Hepatocyte (in vitro differentiated cells): ENCODE measurements at regions not wholly inside any gene's neighbourhood (a gene's known extent, or its start where the extent isn't known, plus 50 kb on each side); places are given as distances from the start of the nearest gene placed in this dataset.

Experiments used
- DNase-seq: peaks from one replicate; pipeline ENCODE4 v3.0.0-alpha.2; 2016; ENCODE audit warnings: low spot score
- H2AFZ ChIP-seq: fragments of 200-600 bp; sonication (generic); 2 replicates; pipeline ENCODE4 v1.6.0; 2016; ENCODE audit warnings: antibody characterized with exemption, mild to moderate bottlenecking
- H3K27ac ChIP-seq: fragments of 200-600 bp; sonication (generic); 2 replicates; pipeline ENCODE4 v1.5.1; 2016; ENCODE audit warnings: mild to moderate bottlenecking
- H3K27me3 ChIP-seq: fragments of 200-600 bp; sonication (generic); 2 replicates; pipeline ENCODE4 v1.6.1; 2016
- H3K36me3 ChIP-seq: fragments of 200-600 bp; sonication (generic); replicated peaks from 2 replicates; pipeline ENCODE4 v1.5.1; 2016; ENCODE audit warnings: low read depth; ENCODE audit not compliant: insufficient read depth
- H3K4me1 ChIP-seq: fragments of 200-600 bp; sonication (generic); 2 replicates; pipeline ENCODE4 v1.5.1; 2016; ENCODE audit warnings: mild to moderate bottlenecking, moderate library complexity; ENCODE audit not compliant: insufficient read depth
- H3K4me2 ChIP-seq: fragments of 200-600 bp; sonication (generic); 2 replicates; pipeline ENCODE4 v1.6.0; 2016
- H3K4me3 ChIP-seq: fragments of 200-600 bp; sonication (generic); 2 replicates; pipeline ENCODE4 v1.5.1; 2016; ENCODE audit warnings: mild to moderate bottlenecking
- H3K79me2 ChIP-seq: fragments of 200-600 bp; sonication (generic); 2 replicates; pipeline ENCODE4 v1.6.0; 2017; ENCODE audit warnings: mild to moderate bottlenecking
- H3K9me2 ChIP-seq: fragments of 200-600 bp; sonication (generic); replicated peaks from 2 replicates; pipeline ENCODE4 v1.6.0; 2017; ENCODE audit warnings: mild to moderate bottlenecking; ENCODE audit not compliant: insufficient read depth
- H3K9me3 ChIP-seq: fragments of 200-600 bp; sonication (generic); 2 replicates; pipeline ENCODE4 v1.5.1; 2016; ENCODE audit warnings: low read depth, mild to moderate bottlenecking
- H4K20me1 ChIP-seq: fragments of 200-600 bp; sonication (generic); 2 replicates; pipeline ENCODE4 v1.6.0; 2016; ENCODE audit warnings: mild to moderate bottlenecking; ENCODE audit not compliant: insufficient read depth, poor library complexity, severe bottlenecking
- EZH2 ChIP-seq: fragments of 200-600 bp; sonication (generic); IDR thresholded peaks from 2 replicates; pipeline ENCODE4 v1.6.1; 2016; ENCODE audit warnings: antibody characterized with exemption, mild to moderate bottlenecking, borderline replicate concordance
- EZH2phosphoT487 ChIP-seq: fragments of 200-600 bp; sonication (generic); IDR thresholded peaks from one replicate; pipeline ENCODE4 v1.6.1; 2018; ENCODE audit warnings: antibody characterized with exemption, mild to moderate bottlenecking, low read depth, moderate library complexity; ENCODE audit not compliant: unreplicated experiment, severe bottlenecking
- WGBS: methylation state at CpG from one replicate; pipeline ENCODE4 v1.1.6; 2016; ENCODE audit warnings: low lambda C conversion rate; ENCODE audit errors: missing lambda C conversion rate; 5-methylcytosine and 5-hydroxymethylcytosine counted together
- TF ChIP-seq, protein P1 (sequence below): fragments of 200-600 bp; sonication (generic); IDR thresholded peaks from 2 replicates; pipeline ENCODE4 v1.5.1; 2016; ENCODE audit warnings: antibody characterized with exemption, mild to moderate bottlenecking; ENCODE audit not compliant: poor library complexity

- H3K4me2 ChIP-seq = peak overlapping the region; percentile 19
- H3K9me3 ChIP-seq = no peaks in the 10 kb centered on the region
- no peak overlapping the region for H3K4me3 ChIP-seq
- TF ChIP-seq, protein P1, sequence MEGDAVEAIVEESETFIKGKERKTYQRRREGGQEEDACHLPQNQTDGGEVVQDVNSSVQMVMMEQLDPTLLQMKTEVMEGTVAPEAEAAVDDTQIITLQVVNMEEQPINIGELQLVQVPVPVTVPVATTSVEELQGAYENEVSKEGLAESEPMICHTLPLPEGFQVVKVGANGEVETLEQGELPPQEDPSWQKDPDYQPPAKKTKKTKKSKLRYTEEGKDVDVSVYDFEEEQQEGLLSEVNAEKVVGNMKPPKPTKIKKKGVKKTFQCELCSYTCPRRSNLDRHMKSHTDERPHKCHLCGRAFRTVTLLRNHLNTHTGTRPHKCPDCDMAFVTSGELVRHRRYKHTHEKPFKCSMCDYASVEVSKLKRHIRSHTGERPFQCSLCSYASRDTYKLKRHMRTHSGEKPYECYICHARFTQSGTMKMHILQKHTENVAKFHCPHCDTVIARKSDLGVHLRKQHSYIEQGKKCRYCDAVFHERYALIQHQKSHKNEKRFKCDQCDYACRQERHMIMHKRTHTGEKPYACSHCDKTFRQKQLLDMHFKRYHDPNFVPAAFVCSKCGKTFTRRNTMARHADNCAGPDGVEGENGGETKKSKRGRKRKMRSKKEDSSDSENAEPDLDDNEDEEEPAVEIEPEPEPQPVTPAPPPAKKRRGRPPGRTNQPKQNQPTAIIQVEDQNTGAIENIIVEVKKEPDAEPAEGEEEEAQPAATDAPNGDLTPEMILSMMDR = no peak
- TF ChIP-seq EZH2phosphoT487 = no peak
- no peak for TF ChIP-seq EZH2
- peak; percentile 19 for DNase-seq
- H2AFZ ChIP-seq = no peak overlapping the region
- H3K27ac ChIP-seq = no peak overlapping the region
- H4K20me1 ChIP-seq = no peaks in the 10 kb centered on the region
- no peaks in the 10 kb centered on the region for H3K36me3 ChIP-seq
- 46% methylated on average over 7 of the region's 7 CpGs for WGBS
- H3K9me2 ChIP-seq = no peaks in the 10 kb centered on the region
- H3K79me2 ChIP-seq = no peaks in the 10 kb centered on the region
- H3K27me3 ChIP-seq = no peaks in the 10 kb centered on the region
- peaks cover 8% of the 10 kb centered on the region for H3K4me1 ChIP-seq
Measured at GRCh38 chr6:8234321-8234720, 132.0 kb upstream of the EEF1E1 start.

DNA sequence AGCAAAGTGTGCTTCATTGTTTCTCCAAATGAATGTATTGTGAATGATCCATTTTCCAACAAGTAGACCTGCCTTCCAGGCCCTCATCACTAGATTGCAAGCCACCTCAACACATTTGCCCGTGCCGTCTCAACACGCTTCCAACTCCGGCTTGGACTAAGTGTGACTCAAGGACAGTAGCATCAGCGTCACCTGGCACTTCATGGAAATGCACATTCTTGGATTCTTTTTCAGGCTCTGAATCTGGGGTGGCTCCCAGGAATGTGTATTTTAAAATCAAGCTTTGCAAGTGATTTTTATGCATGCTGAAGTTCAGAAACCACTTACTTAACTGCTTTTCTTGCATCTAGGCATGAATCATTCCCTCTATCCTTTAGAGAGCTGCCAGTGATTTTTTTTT, 129.6 kb upstream of the EEF1E1 start:
- 90% methylated on average over 5 of the region's 5 CpGs for WGBS
- Histone ChIP-seq H3K4me3 (no peak overlapping the region), H3K4me2 (no peak overlapping the region), H3K27me3 (no peaks in the 10 kb centered on the region), H3K9me2 (no peaks in the 10 kb centered on the region), H3K4me1 (peaks cover 10% of the 10 kb centered on the region), H3K9me3 (no peaks in the 10 kb centered on the region), H3K79me2 (no peaks in the 10 kb centered on the region), H4K20me1 (no peaks in the 10 kb centered on the region), H3K36me3 (no peaks in the 10 kb centered on the region), H2AFZ (no peak overlapping the region), H3K27ac (no peak overlapping the region)
- no peak for TF ChIP-seq EZH2phosphoT487
- TF ChIP-seq, protein P1 = no peak
- no peak for TF ChIP-seq EZH2
- no peak for DNase-seq

DNA sequence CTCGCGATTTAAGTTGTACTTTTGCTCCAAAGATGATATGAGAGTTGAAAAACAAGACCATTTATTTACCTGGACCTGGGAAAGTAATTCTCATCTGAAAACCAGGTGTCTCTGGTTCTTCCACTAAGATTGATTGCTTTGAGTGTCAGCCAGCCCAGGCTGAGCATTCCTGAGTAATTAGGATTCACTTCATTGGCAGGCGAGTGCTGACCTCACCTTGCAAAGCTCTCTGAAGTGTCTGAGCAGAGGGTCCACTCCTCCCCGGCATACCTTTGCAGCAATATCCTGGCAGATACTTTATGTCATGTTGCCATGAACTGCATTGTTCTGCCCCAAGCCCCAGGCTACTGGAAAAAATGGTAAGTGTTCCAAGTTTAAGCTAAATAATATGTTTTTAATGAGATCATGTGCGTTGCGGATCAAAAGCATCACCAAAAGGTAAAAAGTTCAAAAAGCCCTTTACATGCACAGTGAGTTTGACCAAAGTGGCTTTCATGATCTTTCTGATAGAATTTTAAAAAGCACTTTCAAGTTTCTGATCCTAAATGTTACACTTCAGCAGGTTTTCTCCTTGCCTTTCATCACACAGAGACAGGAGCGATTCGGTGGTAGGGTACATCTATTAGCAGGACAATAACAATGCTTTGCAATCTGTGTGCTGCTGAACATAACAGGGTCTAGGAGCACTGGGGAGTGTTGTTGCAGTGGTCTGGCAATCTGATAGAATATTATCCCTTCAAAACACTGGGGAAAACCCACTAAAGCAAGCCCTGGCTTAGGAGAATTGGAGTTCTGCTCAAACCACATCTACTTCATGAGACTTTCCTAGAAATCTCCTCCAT, 127.8 kb upstream of the EEF1E1 start:
- Histone ChIP-seq H4K20me1 (no peaks in the 10 kb centered on the region), H3K27ac (peak overlapping the region; percentile 44), H3K36me3 (no peaks in the 10 kb centered on the region), H3K27me3 (no peaks in the 10 kb centered on the region), H3K9me3 (no peaks in the 10 kb centered on the region), H3K9me2 (no peaks in the 10 kb centered on the region), H3K4me2 (no peak overlapping the region), H3K4me1 (peaks cover 10% of the 10 kb centered on the region), H3K79me2 (no peaks in the 10 kb centered on the region), H2AFZ (no peak overlapping the region), H3K4me3 (no peak overlapping the region)
- TF ChIP-seq EZH2phosphoT487 (no peak), EZH2 (no peak)
- TF ChIP-seq, protein P1 = no peak
- WGBS = 41% methylated on average over 8 of the region's 8 CpGs
- peak; percentile 41 for DNase-seq

- 94% methylated on average over 5 of the region's 5 CpGs for WGBS
- Histone ChIP-seq H3K27ac (no peak overlapping the region), H3K4me2 (no peak overlapping the region), H3K4me1 (peaks cover 6% of the 10 kb centered on the region), H3K4me3 (no peak overlapping the region), H4K20me1 (no peaks in the 10 kb centered on the region), H3K9me3 (no peaks in the 10 kb centered on the region), H3K79me2 (no peaks in the 10 kb centered on the region), H3K27me3 (no peaks in the 10 kb centered on the region), H3K9me2 (no peaks in the 10 kb centered on the region), H2AFZ (no peak overlapping the region), H3K36me3 (no peaks in the 10 kb centered on the region)
- no peak for TF ChIP-seq EZH2
- TF ChIP-seq, protein P1 = no peak
- no peak for TF ChIP-seq EZH2phosphoT487
- no peak for DNase-seq
Measured at GRCh38 chr6:8225113-8225512, 122.8 kb upstream of the EEF1E1 start.
